H1 (cell line): ENCODE measurements at regions not wholly inside any gene's neighbourhood (a gene's known extent, or its start where the extent isn't known, plus 50 kb on each side); places are given as distances from the start of the nearest gene placed in this dataset.

Source experiments
- BRCA1 ChIP-seq: IDR thresholded peaks from 2 replicates; pipeline ENCODE4 v1.6.1; 2012; ENCODE audit warnings: low read depth, low read length, improper control_type of control experiment
- CREB1 ChIP-seq: IDR thresholded peaks from 2 replicates; pipeline ENCODE4 v1.6.1; 2012; ENCODE audit warnings: inconsistent platforms
- EGR1 ChIP-seq: IDR thresholded peaks from 2 replicates; pipeline ENCODE4 v1.6.1; 2011; ENCODE audit warnings: low read depth, low read length, borderline replicate concordance
- KDM5A ChIP-seq: fragments of 200-600 bp; IDR thresholded peaks from 2 replicates; pipeline ENCODE4 v1.7.1; 2012; ENCODE audit warnings: mild to moderate bottlenecking, low read length, inconsistent platforms, mixed read lengths
- TCF12 ChIP-seq: IDR thresholded peaks from 2 replicates; pipeline ENCODE4 v1.6.1; 2011; ENCODE audit warnings: low read depth, mild to moderate bottlenecking, low read length
- ZNF274 ChIP-seq: IDR thresholded peaks from 2 replicates; pipeline ENCODE4 v1.7.0; 2012; ENCODE audit warnings: low read length, borderline replicate concordance; ENCODE audit errors: extremely low read depth
- TF ChIP-seq, protein P1 (sequence below): fragments of 300-600 bp; sonication (generic); IDR thresholded peaks from 2 replicates; pipeline ENCODE4 v1.7.1; 2012; ENCODE audit warnings: low read length, moderate library complexity, mild to moderate bottlenecking, inconsistent platforms; ENCODE audit not compliant: insufficient replicate concordance
- TF ChIP-seq, protein P2 (sequence below): IDR thresholded peaks from 2 replicates; pipeline ENCODE4 v1.6.1; 2012; ENCODE audit warnings: low read length, inconsistent platforms
- TF ChIP-seq, protein P3 (sequence below): IDR thresholded peaks from 2 replicates; pipeline ENCODE4 v1.6.1; 2012; ENCODE audit warnings: inconsistent platforms

DNA sequence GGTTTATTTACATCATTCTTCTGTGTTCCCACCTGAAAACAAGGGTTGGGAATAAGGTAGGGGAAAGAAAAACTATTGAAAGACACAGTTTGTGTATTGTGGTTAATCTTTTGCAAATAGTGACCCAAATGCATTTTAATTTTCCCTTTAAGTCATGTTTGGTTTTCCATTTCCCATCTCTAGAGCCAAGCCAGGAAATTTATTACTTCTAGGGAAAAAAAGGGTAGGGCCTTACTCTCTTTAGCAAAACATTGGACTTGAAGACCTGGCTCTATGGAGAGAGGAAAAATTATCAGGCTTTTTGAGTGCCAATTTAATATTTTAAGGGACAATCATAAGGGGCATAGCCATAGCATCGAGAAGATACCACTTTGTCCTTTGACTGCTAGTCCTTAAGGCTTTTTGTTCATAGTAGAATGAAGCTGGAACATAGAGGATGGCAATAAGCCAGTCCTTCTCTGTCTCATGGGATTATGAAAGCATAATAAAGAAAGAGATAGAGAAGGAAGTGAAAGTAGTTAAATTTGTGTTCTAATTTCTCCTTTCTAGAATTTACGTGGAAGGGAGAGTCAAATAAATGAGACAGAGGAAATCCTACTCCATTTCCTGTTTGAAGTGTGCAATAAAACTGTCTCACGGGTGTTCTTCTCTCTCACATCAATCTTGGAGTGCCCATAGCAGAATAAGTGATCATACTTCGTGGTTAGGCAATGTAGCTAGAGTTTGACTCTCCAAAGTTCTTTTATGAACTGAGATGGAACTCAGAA, 50.9 kb upstream of the PPFIA2 start (continued):
- TF ChIP-seq, protein P1, sequence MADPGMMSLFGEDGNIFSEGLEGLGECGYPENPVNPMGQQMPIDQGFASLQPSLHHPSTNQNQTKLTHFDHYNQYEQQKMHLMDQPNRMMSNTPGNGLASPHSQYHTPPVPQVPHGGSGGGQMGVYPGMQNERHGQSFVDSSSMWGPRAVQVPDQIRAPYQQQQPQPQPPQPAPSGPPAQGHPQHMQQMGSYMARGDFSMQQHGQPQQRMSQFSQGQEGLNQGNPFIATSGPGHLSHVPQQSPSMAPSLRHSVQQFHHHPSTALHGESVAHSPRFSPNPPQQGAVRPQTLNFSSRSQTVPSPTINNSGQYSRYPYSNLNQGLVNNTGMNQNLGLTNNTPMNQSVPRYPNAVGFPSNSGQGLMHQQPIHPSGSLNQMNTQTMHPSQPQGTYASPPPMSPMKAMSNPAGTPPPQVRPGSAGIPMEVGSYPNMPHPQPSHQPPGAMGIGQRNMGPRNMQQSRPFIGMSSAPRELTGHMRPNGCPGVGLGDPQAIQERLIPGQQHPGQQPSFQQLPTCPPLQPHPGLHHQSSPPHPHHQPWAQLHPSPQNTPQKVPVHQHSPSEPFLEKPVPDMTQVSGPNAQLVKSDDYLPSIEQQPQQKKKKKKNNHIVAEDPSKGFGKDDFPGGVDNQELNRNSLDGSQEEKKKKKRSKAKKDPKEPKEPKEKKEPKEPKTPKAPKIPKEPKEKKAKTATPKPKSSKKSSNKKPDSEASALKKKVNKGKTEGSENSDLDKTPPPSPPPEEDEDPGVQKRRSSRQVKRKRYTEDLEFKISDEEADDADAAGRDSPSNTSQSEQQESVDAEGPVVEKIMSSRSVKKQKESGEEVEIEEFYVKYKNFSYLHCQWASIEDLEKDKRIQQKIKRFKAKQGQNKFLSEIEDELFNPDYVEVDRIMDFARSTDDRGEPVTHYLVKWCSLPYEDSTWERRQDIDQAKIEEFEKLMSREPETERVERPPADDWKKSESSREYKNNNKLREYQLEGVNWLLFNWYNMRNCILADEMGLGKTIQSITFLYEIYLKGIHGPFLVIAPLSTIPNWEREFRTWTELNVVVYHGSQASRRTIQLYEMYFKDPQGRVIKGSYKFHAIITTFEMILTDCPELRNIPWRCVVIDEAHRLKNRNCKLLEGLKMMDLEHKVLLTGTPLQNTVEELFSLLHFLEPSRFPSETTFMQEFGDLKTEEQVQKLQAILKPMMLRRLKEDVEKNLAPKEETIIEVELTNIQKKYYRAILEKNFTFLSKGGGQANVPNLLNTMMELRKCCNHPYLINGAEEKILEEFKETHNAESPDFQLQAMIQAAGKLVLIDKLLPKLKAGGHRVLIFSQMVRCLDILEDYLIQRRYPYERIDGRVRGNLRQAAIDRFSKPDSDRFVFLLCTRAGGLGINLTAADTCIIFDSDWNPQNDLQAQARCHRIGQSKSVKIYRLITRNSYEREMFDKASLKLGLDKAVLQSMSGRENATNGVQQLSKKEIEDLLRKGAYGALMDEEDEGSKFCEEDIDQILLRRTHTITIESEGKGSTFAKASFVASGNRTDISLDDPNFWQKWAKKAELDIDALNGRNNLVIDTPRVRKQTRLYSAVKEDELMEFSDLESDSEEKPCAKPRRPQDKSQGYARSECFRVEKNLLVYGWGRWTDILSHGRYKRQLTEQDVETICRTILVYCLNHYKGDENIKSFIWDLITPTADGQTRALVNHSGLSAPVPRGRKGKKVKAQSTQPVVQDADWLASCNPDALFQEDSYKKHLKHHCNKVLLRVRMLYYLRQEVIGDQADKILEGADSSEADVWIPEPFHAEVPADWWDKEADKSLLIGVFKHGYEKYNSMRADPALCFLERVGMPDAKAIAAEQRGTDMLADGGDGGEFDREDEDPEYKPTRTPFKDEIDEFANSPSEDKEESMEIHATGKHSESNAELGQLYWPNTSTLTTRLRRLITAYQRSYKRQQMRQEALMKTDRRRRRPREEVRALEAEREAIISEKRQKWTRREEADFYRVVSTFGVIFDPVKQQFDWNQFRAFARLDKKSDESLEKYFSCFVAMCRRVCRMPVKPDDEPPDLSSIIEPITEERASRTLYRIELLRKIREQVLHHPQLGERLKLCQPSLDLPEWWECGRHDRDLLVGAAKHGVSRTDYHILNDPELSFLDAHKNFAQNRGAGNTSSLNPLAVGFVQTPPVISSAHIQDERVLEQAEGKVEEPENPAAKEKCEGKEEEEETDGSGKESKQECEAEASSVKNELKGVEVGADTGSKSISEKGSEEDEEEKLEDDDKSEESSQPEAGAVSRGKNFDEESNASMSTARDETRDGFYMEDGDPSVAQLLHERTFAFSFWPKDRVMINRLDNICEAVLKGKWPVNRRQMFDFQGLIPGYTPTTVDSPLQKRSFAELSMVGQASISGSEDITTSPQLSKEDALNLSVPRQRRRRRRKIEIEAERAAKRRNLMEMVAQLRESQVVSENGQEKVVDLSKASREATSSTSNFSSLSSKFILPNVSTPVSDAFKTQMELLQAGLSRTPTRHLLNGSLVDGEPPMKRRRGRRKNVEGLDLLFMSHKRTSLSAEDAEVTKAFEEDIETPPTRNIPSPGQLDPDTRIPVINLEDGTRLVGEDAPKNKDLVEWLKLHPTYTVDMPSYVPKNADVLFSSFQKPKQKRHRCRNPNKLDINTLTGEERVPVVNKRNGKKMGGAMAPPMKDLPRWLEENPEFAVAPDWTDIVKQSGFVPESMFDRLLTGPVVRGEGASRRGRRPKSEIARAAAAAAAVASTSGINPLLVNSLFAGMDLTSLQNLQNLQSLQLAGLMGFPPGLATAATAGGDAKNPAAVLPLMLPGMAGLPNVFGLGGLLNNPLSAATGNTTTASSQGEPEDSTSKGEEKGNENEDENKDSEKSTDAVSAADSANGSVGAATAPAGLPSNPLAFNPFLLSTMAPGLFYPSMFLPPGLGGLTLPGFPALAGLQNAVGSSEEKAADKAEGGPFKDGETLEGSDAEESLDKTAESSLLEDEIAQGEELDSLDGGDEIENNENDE: no peak
- no peak for TF ChIP-seq TCF12
- TF ChIP-seq, protein P2, sequence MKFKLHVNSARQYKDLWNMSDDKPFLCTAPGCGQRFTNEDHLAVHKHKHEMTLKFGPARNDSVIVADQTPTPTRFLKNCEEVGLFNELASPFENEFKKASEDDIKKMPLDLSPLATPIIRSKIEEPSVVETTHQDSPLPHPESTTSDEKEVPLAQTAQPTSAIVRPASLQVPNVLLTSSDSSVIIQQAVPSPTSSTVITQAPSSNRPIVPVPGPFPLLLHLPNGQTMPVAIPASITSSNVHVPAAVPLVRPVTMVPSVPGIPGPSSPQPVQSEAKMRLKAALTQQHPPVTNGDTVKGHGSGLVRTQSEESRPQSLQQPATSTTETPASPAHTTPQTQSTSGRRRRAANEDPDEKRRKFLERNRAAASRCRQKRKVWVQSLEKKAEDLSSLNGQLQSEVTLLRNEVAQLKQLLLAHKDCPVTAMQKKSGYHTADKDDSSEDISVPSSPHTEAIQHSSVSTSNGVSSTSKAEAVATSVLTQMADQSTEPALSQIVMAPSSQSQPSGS: no peak
- no peak for TF ChIP-seq ZNF274
- TF ChIP-seq, protein P3, sequence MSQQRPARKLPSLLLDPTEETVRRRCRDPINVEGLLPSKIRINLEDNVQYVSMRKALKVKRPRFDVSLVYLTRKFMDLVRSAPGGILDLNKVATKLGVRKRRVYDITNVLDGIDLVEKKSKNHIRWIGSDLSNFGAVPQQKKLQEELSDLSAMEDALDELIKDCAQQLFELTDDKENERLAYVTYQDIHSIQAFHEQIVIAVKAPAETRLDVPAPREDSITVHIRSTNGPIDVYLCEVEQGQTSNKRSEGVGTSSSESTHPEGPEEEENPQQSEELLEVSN: no peak
- TF ChIP-seq CREB1: no peak
- TF ChIP-seq KDM5A: no peak
- TF ChIP-seq BRCA1: no peak
- no peak for TF ChIP-seq EGR1
